IPS-11a (cell line): ENCODE measurements at regions not wholly inside any gene's neighbourhood (a gene's known extent, or its start where the extent isn't known, plus 50 kb on each side); places are given as distances from the start of the nearest gene placed in this dataset.

Source experiments
- H3K4me3 ChIP-seq: one replicate; pipeline ENCODE4 v1.5.1; 2013; ENCODE audit warnings: low read depth, low read length, control low read depth

DNA sequence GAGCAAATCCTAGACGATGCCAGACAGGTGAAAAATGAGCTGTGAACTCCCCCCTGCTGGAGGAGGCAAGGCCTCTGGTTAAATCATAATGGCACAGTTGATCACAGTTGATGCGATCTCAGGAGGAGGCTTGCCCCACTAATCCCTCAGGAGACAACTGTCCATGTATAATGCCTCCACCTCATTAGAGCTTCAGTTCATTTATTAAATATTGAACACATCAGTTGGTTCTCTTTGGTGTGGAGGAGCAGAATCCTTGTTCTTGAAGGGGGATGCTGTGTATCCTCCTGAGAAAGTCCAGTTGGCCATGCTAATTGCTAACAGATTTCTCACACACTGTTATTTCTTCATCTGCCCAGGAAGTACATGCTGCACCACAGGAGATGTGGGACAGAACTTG, 290.5 kb downstream of the IGSF11 start:
- no peak overlapping the region for H3K4me3 ChIP-seq

- H3K4me3 ChIP-seq = no peak overlapping the region
Observed at GRCh38 chr3:118754406-118755252, 280.0 kb downstream of the IGSF11 start.

- H3K4me3 ChIP-seq = no peak overlapping the region
Observed at GRCh38 chr3:118755253-118755801, 279.3 kb downstream of the IGSF11 start.

- H3K4me3 ChIP-seq = no peak overlapping the region
Observed at GRCh38 chr3:118760585-118761290, 273.9 kb downstream of the IGSF11 start.

GRCh38 chr3:118761291-118761606, 273.4 kb downstream of the IGSF11 start:
- H3K4me3 ChIP-seq = no peak overlapping the region

GRCh38 chr3:118765636-118766305, 268.9 kb downstream of the IGSF11 start:
- H3K4me3 ChIP-seq = no peak overlapping the region

GRCh38 chr3:118766306-118766669, 268.4 kb downstream of the IGSF11 start:
- no peak overlapping the region for H3K4me3 ChIP-seq

- H3K4me3 ChIP-seq = no peak overlapping the region
Observed at GRCh38 chr3:118772036-118772435, 262.6 kb downstream of the IGSF11 start.

- H3K4me3 ChIP-seq = no peak overlapping the region
Observed at GRCh38 chr3:118772547-118773011, 262.1 kb downstream of the IGSF11 start.

GRCh38 chr3:118775021-118775420, 259.6 kb downstream of the IGSF11 start:
- H3K4me3 ChIP-seq = no peak overlapping the region

DNA sequence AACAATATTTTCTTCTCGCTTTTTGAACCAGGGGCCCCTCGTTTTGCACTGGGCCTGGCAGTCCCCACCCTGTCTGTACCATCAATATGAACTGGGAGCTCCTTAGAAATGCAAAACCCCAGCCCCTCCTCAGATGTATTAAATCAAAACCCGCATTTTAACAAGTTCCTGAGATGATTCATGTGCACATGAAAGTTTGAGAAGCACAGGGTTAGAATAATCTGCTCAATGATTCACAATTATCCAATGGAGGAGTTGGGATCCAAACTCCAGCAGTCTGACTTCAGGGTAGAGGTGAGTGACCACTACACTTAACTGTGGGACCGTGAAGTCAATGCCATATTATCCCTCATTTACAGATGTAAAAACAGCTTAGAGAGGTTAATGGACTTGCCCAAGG, 256.4 kb downstream of the IGSF11 start:
- no peak overlapping the region for H3K4me3 ChIP-seq

DNA sequence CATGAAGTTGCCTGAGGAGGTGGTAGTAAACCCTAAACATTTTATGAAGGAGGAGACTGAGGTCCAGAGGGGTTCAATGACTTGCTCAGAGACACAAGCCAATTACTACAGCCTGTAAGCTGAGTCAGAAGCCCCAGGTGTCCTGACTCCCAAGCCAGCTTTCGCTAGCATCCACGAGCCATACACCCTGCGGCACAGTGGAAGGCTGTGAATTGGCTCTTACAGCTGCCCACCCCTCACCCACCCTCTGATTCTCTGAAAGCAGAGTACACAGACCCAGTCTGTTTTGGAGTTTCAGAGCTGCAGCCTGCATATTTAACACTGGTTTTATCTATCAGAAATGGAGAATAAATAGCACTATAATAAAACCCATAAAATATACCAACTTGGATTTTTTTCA, 253.4 kb downstream of the IGSF11 start:
- H3K4me3 ChIP-seq = no peak overlapping the region

DNA sequence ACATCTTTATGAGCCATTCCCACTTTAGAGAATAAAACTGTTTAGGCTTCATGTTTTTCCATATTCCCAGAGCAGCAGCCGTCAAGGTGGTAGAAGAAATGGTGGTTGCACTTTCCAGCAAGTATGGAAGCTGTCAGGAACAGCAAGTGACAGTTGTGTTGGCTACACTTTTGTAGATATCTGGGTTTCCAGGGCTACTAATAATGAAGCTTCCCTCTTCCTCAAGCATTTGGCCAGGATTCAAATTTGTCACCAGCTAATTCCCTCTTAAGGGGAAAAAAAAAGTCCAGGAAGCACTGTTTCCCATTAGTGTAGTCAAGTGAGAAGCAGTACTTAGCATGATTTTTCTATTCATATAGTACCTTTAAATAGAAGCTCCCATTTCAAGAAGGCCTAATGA, 252.8 kb downstream of the IGSF11 start:
- H3K4me3 ChIP-seq = no peak overlapping the region

DNA sequence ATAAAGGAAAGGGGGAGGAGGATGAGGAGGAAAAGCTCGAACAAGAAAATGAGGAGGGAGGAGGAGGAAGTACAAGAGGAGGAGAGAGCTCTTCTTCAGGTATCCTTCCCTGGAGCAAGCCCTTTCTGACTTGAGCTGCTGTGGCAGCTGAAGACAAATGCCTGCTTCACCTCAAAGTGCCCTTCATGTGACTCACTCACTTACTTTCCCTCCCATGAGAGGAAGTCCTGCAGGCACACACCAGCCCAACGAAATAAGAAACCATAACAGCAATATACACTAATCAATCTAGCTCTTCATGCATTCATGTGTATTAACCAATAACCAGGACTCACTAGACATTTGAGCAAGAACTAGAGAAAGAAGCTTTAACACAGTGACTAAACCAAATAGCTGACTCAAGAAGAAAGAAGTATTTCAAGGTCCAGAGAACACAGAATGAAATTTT, 251.9 kb downstream of the IGSF11 start:
- H3K4me3 ChIP-seq = no peak overlapping the region

DNA sequence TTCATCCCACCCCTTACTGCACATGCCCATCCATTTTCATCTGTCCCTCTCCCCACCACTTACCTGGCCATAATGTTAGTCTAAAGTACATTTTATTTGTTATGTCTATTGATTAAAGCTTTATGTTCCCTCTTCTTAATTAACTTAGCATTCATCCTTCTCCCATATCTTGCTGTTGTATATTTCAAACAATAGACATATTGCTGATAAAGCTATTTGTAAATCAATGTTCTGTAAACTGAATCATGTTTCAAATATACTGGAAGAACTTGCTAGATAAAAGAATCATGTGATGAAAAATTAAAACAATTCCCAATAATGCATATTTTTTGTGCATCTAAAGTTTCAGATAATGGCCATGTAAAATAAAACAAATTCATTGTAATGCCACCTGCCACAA, 249.2 kb downstream of the IGSF11 start:
- no peak overlapping the region for H3K4me3 ChIP-seq

DNA sequence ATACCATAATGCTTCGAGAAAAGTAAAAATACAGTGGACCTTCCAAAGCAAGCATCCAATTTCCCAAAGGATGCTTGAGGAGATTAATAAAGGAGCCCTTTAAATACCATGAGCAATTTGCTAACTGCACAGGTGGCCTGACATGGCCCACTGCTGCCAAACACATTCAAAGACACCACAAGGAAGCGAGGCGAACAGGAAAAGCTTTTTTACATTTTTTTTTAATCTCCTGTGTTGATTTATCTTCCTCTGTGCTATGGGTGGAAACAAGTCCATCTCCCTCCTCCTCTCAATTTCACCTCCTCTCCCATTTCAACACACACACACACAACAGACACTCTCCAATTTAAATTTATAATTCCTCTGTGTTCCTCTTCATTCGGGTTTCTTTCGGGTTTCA, 243.4 kb downstream of the IGSF11 start:
- H3K4me3 ChIP-seq = no peak overlapping the region

- H3K4me3 ChIP-seq = no peak overlapping the region
Observed at GRCh38 chr3:118792191-118792590, 242.5 kb downstream of the IGSF11 start.

DNA sequence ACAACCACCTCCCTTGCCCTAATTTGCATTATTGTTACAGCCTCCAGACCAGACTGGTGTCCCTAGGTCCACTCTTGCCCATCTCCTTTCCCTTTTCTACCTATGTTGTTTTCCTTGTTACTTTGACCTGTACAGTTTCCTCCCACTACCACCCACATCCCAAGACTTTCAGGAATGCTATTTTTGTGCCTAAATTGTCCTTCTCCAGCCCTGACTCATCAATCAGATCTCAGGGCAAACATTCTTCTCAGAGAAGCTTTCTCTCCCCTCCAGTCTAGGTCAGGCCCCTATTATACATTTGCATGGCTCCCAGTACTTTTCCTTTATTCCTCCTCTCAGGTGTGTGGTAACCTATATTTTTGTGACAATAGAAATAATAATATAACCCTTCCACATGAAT, 241.5 kb downstream of the IGSF11 start:
- H3K4me3 ChIP-seq = no peak overlapping the region

DNA sequence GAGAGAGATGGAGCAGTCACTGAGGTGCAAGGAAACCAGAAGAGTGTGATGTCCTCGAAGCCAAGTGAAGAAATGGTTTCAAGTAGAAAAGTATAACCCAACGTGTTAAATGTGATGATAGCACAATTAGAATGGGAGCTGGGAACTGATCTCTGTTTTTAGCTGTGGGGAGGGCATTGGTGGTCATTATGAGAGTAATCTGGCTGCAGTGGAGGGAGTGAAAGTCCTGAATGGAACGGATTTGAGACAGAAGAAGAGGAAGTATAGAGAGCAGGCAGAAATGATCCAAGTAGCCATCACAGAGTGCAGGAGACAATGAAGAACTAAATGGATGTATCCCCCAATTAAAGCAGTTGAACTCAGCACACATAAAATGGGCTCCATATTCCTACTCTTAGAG, 235.3 kb downstream of the IGSF11 start:
- no peak overlapping the region for H3K4me3 ChIP-seq

DNA sequence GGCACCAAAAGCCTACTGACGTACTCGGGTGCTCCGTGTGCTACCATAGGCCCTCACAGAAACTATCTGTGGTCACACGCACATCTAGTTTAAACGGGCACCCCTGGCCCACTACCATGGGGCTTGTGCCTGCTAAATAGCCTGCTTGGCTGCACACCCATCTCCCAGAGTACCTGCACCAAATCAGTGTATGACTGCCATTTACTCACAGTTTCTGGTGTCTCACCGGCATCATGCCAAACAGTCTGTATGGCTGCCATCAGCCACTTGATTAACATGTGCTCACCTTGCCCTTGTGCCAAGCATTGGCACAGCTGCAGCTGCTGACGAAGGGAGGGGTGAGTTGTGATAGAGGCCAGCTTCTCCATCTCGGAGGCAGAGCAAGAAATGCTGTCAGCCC, 232.7 kb downstream of the IGSF11 start:
- H3K4me3 ChIP-seq = no peak overlapping the region

DNA sequence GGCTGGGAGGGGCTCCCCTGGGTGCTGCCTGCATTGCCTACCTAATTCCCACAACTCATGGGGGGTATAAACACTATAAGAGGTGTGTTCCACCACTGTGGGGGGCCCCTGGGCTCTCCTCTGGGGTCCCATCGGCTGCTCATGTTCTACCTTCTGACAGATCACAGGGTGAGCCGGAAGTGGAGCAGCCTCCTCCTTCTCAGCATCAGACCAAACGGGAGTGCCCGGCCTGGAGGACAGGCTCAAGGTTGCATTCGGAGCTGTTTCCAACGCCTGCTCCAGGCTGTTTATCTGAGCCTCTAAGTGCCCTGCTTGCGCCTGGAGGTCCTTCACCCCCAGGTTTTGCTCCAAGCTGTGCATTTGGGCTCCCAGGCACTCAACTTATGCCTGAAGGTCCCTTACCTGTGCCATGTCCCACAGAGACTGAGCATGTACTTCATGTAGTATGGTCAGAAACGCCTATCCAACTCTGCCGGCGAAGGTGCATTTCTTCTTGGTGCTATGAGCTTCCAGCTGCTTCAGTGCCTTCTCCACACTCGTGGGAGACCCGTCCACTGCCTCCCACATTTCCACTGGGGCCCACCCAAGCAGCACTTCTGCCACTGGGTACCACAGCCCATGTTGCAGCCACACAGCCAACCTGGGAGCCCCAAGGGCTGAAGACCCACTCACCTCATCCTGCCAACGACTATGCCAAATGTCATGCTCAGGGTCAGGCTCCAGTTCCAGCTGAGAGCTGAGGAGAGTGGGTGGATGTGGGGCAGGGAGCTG, 232.1 kb downstream of the IGSF11 start:
- H3K4me3 ChIP-seq = no peak overlapping the region
